ENCODE measurements at regions not wholly inside any gene's neighbourhood (a gene's known extent, or its start where the extent isn't known, plus 50 kb on each side); places are given as distances from the start of the nearest gene placed in this dataset.

GRCh38 chr7:119515214-119515613 lies 757.8 kb upstream of the KCND2 start:
- TF ChIP-seq SREBF1 (IDR thresholded peaks at IDR 0.05; ENCODE audit: low read length) (no peak), CTCF (IDR thresholded peaks at IDR 0.05 in 2 of 3, conservative IDR thresholded peaks at IDR 0.05 in 1 of 3; ENCODE audit: control insufficient read depth in 2 of 3, extremely low read depth in 1 of 3, insufficient read depth in 1 of 3, low read depth in 3 of 3, low read length in 3 of 3) (no peak)
